GM23338 (cell line): ENCODE measurements at regions not wholly inside any gene's neighbourhood (a gene's known extent, or its start where the extent isn't known, plus 50 kb on each side); places are given as distances from the start of the nearest gene placed in this dataset.

ENCODE experiments used
- ATAC-seq: fragments of 200-7000 bp; cut with Tn5 transposase; 3 replicates; pipeline ENCODE4 v1.9.1; 2020
- DNase-seq: peaks from one replicate; pipeline ENCODE4 v3.0.0-alpha.2; 2015; ENCODE audit warnings: low spot score
- H2AFZ ChIP-seq: fragments of 200-600 bp; sonication (generic); 2 replicates; pipeline ENCODE4 v1.8.0; 2016; ENCODE audit warnings: antibody characterized with exemption, mild to moderate bottlenecking, moderate library complexity
- H3F3A ChIP-seq: fragments of 200-600 bp; sonication (generic); replicated peaks from 2 replicates; pipeline ENCODE4 v1.8.0; 2017; ENCODE audit warnings: antibody characterized with exemption, mixed run types, low read depth
- H3K27ac ChIP-seq: fragments of 200-600 bp; sonication (generic); 2 replicates; pipeline ENCODE4 v1.6.1; 2016; ENCODE audit warnings: low read depth
- H3K27me3 ChIP-seq: fragments of 200-600 bp; sonication (generic); 2 replicates; pipeline ENCODE4 v1.8.0; 2016; ENCODE audit warnings: mild to moderate bottlenecking, mixed run types, moderate library complexity; ENCODE audit not compliant: insufficient read depth
- H3K36me3 ChIP-seq: fragments of 200-600 bp; sonication (generic); 2 replicates; pipeline ENCODE4 v1.8.0; 2016; ENCODE audit warnings: mild to moderate bottlenecking; ENCODE audit not compliant: insufficient read depth
- H3K4me1 ChIP-seq: fragments of 200-600 bp; sonication (generic); 2 replicates; pipeline ENCODE4 v1.8.0; 2016; ENCODE audit warnings: mild to moderate bottlenecking, moderate library complexity; ENCODE audit not compliant: insufficient read depth
- H3K4me2 ChIP-seq: fragments of 200-600 bp; sonication (generic); 2 replicates; pipeline ENCODE4 v1.7.1; 2017; ENCODE audit warnings: mixed run types
- H3K4me3 ChIP-seq: fragments of 200-600 bp; sonication (generic); 2 replicates; pipeline ENCODE4 v1.6.1; 2016; ENCODE audit warnings: mixed run types
- H3K79me2 ChIP-seq: fragments of 200-600 bp; sonication (generic); replicated peaks from 2 replicates; pipeline ENCODE4 v1.8.0; 2017; ENCODE audit warnings: mild to moderate bottlenecking; ENCODE audit not compliant: insufficient read depth
- H3K9me2 ChIP-seq: fragments of 200-600 bp; sonication (generic); 2 replicates; pipeline ENCODE4 v1.8.0; 2017; ENCODE audit not compliant: insufficient read depth
- H4K20me1 ChIP-seq: fragments of 200-600 bp; sonication (generic); replicated peaks from 2 replicates; pipeline ENCODE4 v1.8.0; 2017; ENCODE audit warnings: mild to moderate bottlenecking; ENCODE audit not compliant: insufficient read depth
- H3K27ac Mint-ChIP-seq: 2 replicates; pipeline ENCODE4 v1.8.0; 2020; ENCODE audit warnings: inconsistent platforms, mild to moderate bottlenecking, moderate library complexity, mixed read lengths
- H3K27me3 Mint-ChIP-seq: 3 replicates; pipeline ENCODE4 v1.8.0; 2022; ENCODE audit warnings: low read depth, mild to moderate bottlenecking, moderate library complexity, mixed read lengths, inconsistent platforms; ENCODE audit not compliant: insufficient read depth, poor library complexity
- H3K36me3 Mint-ChIP-seq: 3 replicates; pipeline ENCODE4 v1.8.0; 2021; ENCODE audit warnings: low read depth, mild to moderate bottlenecking, inconsistent platforms, moderate library complexity, mixed read lengths
- H3K4me1 Mint-ChIP-seq: 3 replicates; pipeline ENCODE4 v1.8.0; 2020; ENCODE audit warnings: mild to moderate bottlenecking, inconsistent platforms, mixed read lengths
- H3K4me3 Mint-ChIP-seq: 3 replicates; pipeline ENCODE4 v1.8.0; 2021; ENCODE audit warnings: moderate library complexity, mild to moderate bottlenecking, inconsistent platforms, mixed read lengths
- H3K9me3 Mint-ChIP-seq: 3 replicates; pipeline ENCODE4 v1.8.0; 2020; ENCODE audit warnings: moderate library complexity, mild to moderate bottlenecking, inconsistent platforms, mixed read lengths
- CREB1 ChIP-seq: fragments of 250-450 bp; sonication (Bioruptor Pico); IDR thresholded peaks from 2 replicates; pipeline ENCODE4 v1.5.0; 2020; ENCODE audit warnings: low read depth, mild to moderate bottlenecking, moderate library complexity
- CTCF ChIP-seq, 2 experiments: fragments of 200-600 bp in 1 of 2; sonication (generic) in 1 of 2; conservative IDR thresholded peaks; 2 replicates each; pipeline versions ENCODE4 v1.5.1 to v1.6.1; 2016 to 2017; ENCODE audit warnings: antibody characterized with exemption in 2 of 2, low read depth in 2 of 2, mild to moderate bottlenecking in 2 of 2, moderate library complexity in 1 of 2
- ETS1 ChIP-seq: IDR thresholded peaks from 2 replicates; pipeline ENCODE4 v1.6.1; 2016; ENCODE audit warnings: antibody characterized with exemption
- EZH2 ChIP-seq: fragments of 200-600 bp; sonication (generic); IDR thresholded peaks from one replicate; pipeline ENCODE4 v1.8.0; 2017; ENCODE audit warnings: antibody characterized with exemption, mild to moderate bottlenecking, low read depth; ENCODE audit not compliant: unreplicated experiment
- EZH2phosphoT487 ChIP-seq: fragments of 200-600 bp; sonication (generic); IDR thresholded peaks from one replicate; pipeline ENCODE4 v1.8.1; 2018; ENCODE audit warnings: antibody characterized with exemption; ENCODE audit not compliant: unreplicated experiment
- JUNB ChIP-seq: IDR thresholded peaks from one replicate; pipeline ENCODE4 v1.6.1; 2016; ENCODE audit warnings: antibody characterized with exemption; ENCODE audit not compliant: unreplicated experiment
- POLR2AphosphoS5 ChIP-seq: IDR thresholded peaks from 2 replicates; pipeline ENCODE4 v1.6.1; 2016; ENCODE audit warnings: antibody characterized with exemption, low read depth
- REST ChIP-seq: IDR thresholded peaks from one replicate; pipeline ENCODE4 v1.6.1; 2018; ENCODE audit warnings: antibody characterized with exemption; ENCODE audit not compliant: unreplicated experiment
- ZNF114 ChIP-seq: fragments of 250-450 bp; sonication (Bioruptor Pico); IDR thresholded peaks from 2 replicates; pipeline ENCODE4 v1.5.0; 2020; ENCODE audit warnings: mild to moderate bottlenecking, moderate library complexity
- ZNF331 ChIP-seq: fragments of 250-450 bp; sonication (Bioruptor Pico); IDR thresholded peaks from 2 replicates; pipeline ENCODE4 v1.5.0; 2020; ENCODE audit warnings: low read depth, mild to moderate bottlenecking, moderate library complexity

GRCh38 chr1:234882898-234883297, 245.7 kb downstream of the TOMM20 start (continued):
- no peak for TF ChIP-seq REST
- no peak for TF ChIP-seq ETS1
- TF ChIP-seq EZH2, result no peak
- TF ChIP-seq CREB1 (CRISPR knock-in tag), result no peak
- TF ChIP-seq ZNF331 (CRISPR knock-in tag), result no peak

- Mint-ChIP-seq H3K27ac (no peak overlapping the region; the same call in 1 of the 2 replicates), H3K4me1 (no peaks in the 10 kb centered on the region), H3K27me3 (no peaks in the 10 kb centered on the region), H3K4me3 (no peak overlapping the region), H3K9me3 (no peaks in the 10 kb centered on the region), H3K36me3 (no peaks in the 10 kb centered on the region)
- H3K9me2 ChIP-seq, result no peaks in the 10 kb centered on the region
- TF ChIP-seq ZNF114, result no peak
- no peak for TF ChIP-seq ZNF331 (CRISPR knock-in tag)
- no peak for TF ChIP-seq POLR2AphosphoS5
- TF ChIP-seq CTCF (conservative IDR thresholded peaks at IDR 0.05; ENCODE audit: low read depth in 2 of 2), result no peak
- no peak for TF ChIP-seq EZH2
- no peak for TF ChIP-seq EZH2phosphoT487
- no peak for TF ChIP-seq JUNB
- no peak overlapping the region for H2AFZ ChIP-seq
- H3K4me2 ChIP-seq, result no peak overlapping the region
- no peaks in the 10 kb centered on the region for H3K36me3 ChIP-seq
- H3K27me3 ChIP-seq, result no peaks in the 10 kb centered on the region
- no peak overlapping the region for H3K27ac ChIP-seq
- H3K4me3 ChIP-seq, result no peak overlapping the region
- no peaks in the 10 kb centered on the region for H4K20me1 ChIP-seq
- H3K79me2 ChIP-seq, result no peaks in the 10 kb centered on the region
- DNase-seq (no peak), ATAC-seq (no peak)
- H3K4me1 ChIP-seq, result no peaks in the 10 kb centered on the region
- H3F3A ChIP-seq, result no peaks in the 10 kb centered on the region
Observed at GRCh38 chr1:234881893-234882771, 246.5 kb downstream of the TOMM20 start.
